Suppressor macrophage treated with lipopolysaccharide for 1 hour (primary cell): ENCODE measurements at regions not wholly inside any gene's neighbourhood (a gene's known extent, or its start where the extent isn't known, plus 50 kb on each side); places are given as distances from the start of the nearest gene placed in this dataset.

ENCODE experiments used
- DNase-seq, 3 donors: peaks; one replicate each; pipeline ENCODE4 v3.0.0-alpha.2; 2020 to 2022

- DNase-seq = no peak
These were observed 107.2 kb upstream of the C2CD4B start for GRCh38 chr15:62272290-62272689.

- DNase-seq = peak in 2 of 3 donors; percentile 4 to 10
These were observed 110.7 kb upstream of the C2CD4B start for GRCh38 chr15:62275831-62276230.

- no peak for DNase-seq
These were observed 112.8 kb upstream of the C2CD4B start for GRCh38 chr15:62277816-62278394.

DNA sequence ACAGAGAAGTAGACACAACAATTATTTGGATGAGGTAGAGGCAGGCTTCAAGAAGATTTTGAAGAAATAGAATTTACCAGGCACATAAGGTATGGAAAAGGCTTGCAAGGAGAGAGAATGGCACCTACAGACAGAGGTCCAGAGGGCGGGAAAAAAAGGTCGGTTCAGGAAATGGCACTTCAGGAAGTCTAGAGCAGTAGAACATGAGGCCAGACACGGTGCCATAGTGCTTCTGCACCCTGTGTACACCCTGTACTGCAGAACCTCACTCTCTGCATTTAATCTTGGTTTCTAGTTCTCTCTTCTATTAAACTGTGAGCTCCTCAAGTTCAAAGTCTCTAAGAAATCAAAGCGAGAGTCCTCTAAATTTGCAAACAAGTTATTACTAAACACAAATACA, 113.4 kb upstream of the C2CD4B start:
- DNase-seq = no peak

GRCh38 chr15:62279041-62279440, 114.0 kb upstream of the C2CD4B start:
- DNase-seq = no peak

DNA sequence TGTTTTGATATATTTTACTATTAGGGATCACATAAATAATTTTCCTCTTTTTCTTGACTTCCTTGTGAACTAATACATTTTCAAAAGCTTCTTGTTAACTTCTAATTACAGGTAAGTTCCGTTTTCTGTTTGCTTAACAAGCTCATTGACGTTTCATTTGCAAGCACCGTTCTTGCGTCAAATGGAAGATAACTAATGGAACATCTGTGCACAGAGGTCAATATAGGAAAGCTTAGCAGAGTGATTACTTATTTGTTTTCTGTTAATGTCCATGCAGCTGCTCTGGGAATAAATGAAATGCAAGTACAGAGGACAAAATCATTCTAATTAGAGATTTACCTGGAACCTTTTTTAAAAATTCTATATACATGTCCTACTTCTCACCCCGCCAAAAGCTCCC, 115.5 kb upstream of the C2CD4B start:
- DNase-seq = no peak

GRCh38 chr15:62281801-62282200, 116.7 kb upstream of the C2CD4B start:
- peak; percentile 38 to 44 (median 44) for DNase-seq

GRCh38 chr15:62287066-62287857, 122.2 kb upstream of the C2CD4B start:
- no peak for DNase-seq

DNA sequence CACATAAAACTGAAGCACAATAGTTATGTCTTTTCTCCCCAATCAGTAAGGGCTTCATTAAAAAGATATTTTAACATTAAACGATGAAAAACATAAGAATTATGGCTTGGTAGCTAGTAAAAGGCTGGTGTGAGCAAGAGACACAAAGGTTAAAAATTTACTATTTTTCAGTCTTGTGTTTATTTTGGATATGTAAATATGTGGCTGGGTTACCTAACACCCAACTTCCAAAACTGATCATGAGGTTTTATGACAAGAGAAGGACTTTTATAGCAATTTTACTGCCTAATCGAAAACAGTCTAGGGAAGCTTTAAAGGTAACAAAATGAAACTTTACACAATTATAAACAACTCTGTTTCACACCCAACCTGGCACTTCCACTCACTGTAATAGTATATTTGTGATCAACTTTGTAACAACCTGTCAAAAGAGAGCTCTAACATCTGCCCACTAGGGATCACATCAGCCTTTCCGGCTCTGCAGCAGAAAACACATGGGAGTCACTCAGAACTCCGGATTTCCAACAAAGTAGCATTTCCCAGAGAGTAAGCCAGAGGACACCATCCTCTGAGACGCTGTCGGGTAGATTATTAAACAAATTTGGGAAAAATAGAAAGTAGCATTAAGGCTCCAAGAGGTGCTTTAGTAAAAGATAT, 123.4 kb upstream of the C2CD4B start:
- DNase-seq = no peak

DNA sequence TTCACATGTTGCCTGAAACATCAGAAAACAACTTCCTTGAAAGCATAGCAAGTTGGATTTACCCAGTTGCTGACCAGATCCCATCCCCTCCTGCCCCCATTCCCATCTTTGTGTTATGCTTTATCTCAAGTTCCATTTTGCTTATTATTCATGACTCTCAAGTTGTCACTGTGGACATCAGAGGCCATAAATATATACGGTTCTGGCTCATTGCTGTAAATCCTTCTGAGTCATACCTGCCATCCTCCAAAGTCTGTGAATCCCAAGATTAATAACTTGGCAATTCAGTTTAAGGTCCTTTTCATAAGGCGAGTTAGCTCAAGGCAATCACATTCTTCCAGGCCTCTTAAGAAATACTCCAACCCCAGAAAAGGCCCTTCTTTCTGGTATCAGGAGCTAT, 126.2 kb upstream of the C2CD4B start:
- DNase-seq = no peak

DNA sequence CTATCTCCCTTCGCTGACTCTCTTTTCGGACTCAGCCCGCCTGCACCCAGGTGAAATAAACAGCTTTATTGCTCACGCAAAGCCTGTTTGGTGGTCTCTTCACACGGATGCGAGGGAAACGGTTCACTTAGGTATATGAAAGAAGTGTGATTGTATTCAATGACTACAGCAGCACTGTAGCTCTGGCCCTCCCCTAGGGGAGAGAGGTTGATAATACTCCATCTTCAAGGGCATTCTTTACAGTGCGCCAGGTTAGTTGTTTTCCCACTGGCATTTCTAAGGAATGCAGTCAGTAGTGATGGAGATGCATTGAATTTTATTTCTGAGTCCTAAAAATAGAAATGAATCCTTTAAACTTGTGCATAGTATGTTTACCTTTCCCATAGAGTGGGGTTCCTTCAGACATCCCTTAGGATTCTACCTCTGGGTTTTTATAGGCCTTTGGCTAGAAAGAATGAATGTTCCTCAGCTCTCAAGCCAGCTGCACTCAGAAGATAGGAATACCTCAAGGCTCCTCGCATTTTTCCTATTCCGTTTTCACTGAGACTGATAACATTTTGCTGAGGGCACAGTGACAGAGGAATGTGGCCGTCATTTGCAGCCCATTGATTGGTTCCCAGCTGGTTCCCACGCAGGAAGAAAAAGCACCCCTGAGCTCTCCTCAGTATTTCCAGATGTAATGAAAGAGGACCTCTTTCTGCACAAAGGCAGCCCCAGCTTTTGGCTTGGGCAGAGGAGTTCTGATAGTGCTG, 131.8 kb upstream of the C2CD4B start:
- no peak for DNase-seq

DNA sequence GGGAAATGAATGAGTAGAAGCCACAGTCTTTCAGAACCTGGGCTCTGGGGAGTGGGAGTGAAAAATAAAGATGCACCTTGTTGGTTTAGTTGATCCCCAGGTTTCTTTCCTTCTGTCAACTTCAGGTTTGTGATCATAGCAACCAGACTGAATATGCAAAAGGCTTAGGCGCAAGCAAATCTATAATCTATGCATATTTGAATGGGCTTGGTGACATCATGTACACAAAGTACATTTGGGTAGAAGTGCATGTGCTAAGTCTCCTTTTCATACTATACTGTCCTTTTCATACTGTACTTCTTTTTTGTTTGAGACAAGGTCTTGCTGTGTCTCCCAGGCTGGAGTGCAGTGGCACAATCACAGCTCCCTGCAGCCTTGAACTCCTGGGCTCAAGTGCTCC, 132.4 kb upstream of the C2CD4B start:
- no peak for DNase-seq

DNA sequence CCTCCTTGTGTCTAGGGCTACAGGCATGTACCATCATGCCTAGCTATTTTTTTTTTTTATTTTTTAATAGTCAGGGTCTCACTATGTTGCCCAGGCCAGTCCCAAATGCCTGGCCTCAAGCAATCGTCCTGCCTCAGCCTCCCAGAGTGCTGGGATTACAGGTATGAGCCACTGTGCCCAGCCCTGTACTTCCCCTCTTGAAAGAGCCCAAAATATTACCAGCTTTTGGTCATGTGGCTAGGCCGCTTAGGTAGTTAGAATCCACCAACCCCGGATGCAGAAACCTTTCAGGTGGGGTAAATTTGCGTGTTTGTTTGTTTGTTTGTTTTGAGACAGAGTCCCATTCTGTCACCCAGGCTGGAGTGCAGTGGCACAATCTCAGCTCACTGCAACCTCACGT, 132.8 kb upstream of the C2CD4B start:
- no peak for DNase-seq

DNA sequence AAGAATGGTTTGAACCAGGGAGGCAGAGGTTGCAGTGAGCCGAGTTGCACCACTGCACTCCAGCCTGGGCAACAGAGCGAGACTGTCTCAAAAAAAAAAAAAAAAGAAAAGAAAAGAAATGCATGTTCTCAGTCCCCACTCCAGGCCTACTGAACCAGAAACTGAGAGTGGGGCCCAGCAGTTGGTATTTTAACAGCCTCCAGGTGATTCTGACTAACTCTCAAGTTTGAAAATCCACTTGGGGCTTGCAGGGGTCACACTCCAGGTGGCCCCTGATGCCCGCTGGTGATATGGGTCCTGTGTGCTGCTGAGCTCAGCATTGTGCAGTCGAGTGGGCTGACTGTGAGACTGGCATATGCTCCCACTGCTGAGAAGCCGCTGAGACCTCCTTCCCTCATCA, 133.7 kb upstream of the C2CD4B start:
- DNase-seq = no peak

DNA sequence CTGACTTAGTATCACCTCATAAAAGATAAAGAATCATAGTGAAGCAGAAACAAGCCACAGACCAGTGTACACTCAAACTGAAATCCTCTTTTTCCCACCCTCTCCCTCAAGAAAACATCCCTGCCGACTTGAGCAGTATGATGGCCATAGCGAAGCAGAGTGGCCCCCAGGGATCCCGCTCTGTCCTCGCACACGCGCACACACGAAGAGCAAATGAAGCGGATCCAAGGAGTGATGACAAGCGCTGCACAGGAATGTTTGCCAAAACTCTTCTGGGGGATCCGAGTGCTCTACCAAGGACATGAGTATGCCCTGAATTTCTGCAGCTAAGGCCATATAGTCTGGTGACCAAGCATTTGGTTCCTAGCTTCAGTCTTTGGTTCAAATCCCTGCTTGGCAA, 134.5 kb upstream of the C2CD4B start:
- DNase-seq = no peak

DNA sequence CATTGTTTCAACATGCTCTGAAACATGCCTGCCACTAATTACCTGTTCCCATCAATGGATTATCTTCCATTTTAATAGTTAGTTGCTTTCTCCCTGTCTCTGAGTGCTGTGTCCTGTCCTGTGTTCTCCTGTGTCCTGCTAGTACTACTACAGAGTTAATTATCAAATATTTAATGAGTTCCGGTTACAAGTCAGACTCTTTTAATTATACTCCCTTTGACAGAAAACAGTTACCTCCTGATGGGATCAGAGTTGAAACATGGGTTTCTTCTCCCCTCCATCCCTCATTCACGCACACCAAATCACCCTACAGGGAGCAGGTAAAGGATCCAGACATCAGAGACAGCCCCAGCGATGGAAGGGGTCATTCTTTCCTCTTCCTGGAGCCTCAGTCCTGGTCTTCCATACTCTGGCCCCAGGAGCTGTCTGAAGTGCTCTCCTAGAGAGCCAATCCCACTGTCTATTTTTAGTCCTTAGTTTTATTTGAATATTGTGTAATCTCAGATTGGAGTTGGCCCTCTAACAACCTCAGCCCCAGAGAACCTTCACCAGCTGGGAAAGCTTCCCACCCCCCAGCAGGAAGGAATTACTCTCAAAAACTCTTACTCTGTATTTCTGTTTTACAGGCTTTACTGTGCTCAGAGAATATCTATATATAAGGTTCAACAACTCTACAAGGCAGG, 137.0 kb upstream of the C2CD4B start:
- DNase-seq = no peak

DNA sequence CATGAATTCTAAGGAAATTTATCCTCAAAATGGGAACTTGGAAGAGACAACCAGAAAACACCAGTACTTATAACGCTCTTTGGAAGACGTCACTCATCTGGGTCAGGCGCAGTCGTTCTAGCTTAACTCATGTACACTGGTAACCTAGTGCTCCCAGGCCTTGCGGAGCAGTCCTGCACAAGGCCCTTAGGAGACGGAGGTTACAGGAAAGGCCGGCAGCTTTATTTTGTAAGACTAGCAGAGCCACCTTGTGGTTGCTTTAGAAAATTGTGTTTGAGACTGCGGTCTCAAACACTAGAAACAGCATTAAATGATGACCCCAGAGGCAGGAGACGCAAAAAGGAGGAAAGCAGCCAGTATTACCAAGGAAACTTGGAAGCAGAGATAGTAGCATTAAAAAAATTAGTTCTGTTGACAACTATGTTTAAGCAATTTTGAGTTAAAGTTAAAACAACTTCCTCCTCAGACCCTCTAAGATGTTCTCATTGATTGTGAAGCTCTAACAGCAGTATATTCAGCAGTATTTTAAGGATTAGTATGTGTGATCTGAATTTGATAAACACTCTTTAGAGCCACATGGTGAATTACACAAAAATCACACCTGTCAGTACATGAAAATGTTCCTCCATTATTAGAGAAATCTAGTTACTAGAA, 141.9 kb upstream of the C2CD4B start:
- peak; percentile 56 to 63 (median 61) for DNase-seq

DNA sequence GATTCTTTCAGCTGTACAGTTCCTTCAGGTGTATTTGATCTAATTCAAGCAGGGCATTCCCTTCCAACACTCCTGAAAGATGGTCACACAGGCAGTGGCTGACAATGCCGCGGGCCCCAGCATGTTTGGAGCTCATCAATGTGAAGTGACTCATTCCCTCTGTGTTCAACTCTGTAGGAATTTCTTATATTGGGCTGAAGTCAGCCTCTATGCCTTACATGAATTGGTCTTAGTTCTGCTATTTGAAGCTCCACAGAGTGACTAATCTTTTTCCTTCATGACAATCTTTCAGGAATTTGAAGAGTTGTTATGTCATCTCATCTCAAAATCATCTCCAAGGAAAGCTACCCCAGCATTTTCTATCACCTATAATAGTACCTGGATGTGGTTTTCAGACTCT, 142.5 kb upstream of the C2CD4B start:
- DNase-seq = peak; percentile 17 to 37 (median 20)

DNA sequence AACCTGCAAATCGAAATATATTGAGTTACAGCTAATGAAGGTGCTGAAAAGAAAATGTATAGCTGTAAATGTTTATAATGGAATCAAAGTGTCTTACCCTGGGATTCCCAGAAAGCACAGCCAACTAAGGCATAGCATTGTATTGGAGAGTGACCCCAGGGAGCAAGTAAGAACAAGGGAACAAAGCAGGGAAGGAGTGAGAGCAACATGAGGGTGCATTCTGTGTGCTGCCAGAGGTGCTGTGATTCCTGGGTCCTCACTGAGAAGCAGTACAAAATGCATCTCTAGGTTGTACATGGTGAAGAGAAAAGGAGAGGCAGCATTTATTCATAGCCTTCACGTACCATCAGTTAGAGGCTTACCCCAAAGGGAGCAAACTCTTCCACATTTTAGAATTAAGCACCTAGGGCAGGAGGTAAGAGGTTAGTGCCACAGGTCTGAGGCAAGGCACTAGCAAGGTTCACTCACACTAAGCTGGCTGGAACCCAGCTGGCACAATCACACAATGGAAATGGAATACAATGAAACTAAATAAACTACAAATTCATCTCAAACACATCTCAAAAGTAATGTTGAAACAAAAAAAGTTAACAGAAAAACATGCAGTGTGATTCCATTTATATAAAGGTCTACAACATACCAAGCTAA, 151.5 kb upstream of the C2CD4B start:
- no peak for DNase-seq

- no peak for DNase-seq
These were observed 155.2 kb upstream of the C2CD4B start for GRCh38 chr15:62320259-62320658.

GRCh38 chr15:62323353-62323890, 158.3 kb upstream of the C2CD4B start:
- DNase-seq = no peak

GRCh38 chr15:62324382-62324781, 159.3 kb upstream of the C2CD4B start:
- no peak for DNase-seq
